Fibroblast of lung (primary cell): ENCODE measurements at regions not wholly inside any gene's neighbourhood (a gene's known extent, or its start where the extent isn't known, plus 50 kb on each side); places are given as distances from the start of the nearest gene placed in this dataset.

ENCODE experiments used
- CTCF ChIP-seq, 2 donors: IDR thresholded peaks in 1 of 2; conservative IDR thresholded peaks in 1 of 2; 1 replicate in 1 of 2; 2 replicates in 1 of 2; pipeline ENCODE4 v1.5.1; 2011 to 2012; ENCODE audit warnings: low read length in 2 of 2, control low read depth in 1 of 2, inconsistent platforms in 1 of 2, low read depth in 1 of 2, mild to moderate bottlenecking in 1 of 2
- EZH2 ChIP-seq: IDR thresholded peaks from 2 replicates; pipeline ENCODE4 v1.5.1; 2012; ENCODE audit warnings: low read length, control low read depth, mild to moderate bottlenecking; ENCODE audit errors: missing control alignments

- no peak for TF ChIP-seq CTCF (conservative IDR thresholded peaks at IDR 0.05 in 1 of 2, IDR thresholded peaks at IDR 0.05 in 1 of 2; ENCODE audit: low read depth in 1 of 2, low read length in 2 of 2)
- no peak for TF ChIP-seq EZH2
These were observed 122.0 kb upstream of the ST6GAL2 start for GRCh38 chr2:107007927-107008326.
